ENCODE measurements at regions not wholly inside any gene's neighbourhood (a gene's known extent, or its start where the extent isn't known, plus 50 kb on each side); places are given as distances from the start of the nearest gene placed in this dataset.

DNA sequence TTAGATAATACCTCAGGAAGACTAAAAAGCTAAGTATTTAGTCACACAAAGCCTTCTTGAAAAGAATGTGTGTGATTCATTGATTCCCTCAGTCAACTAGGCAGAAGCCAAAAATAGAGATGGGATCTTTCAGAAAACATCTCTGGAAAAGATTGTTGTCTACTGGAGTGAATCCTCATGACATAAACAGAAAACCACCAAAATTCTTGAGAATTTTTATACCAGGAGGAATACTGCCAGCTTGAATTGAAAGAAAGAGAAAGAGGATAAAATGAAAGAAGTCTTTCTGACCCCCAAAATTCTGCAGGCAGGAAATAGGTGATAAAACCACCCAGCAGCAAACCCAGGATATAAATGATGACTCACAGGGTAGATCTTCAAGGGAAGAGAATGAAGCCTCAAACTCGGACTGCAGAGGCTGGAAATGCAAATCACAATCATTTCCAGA, 363.1 kb upstream of the PLSCR5 start:
- Histone ChIP-seq H3K36me3 (ENCODE audit: insufficient read depth) (no peaks in the 10 kb centered on the region), H3K79me2 (replicated peaks; ENCODE audit: insufficient read depth) (no peaks in the 10 kb centered on the region), H3K27me3 (ENCODE audit: insufficient read depth) (no peaks in the 10 kb centered on the region), H4K20me1 (replicated peaks; ENCODE audit: insufficient read depth) (no peaks in the 10 kb centered on the region), H3K4me3 (no peak overlapping the region), H3K4me2 (no peak overlapping the region), H2AFZ (peak overlapping the region; percentile 39; the same call in 1 of the 2 replicates), H3K4me1 (ENCODE audit: insufficient read depth) (0 out of 2 replicates have a peak, but pooled peaks cover 5% of the 10 kb centered on the region), H3K9me2 (ENCODE audit: insufficient read depth) (no peaks in the 10 kb centered on the region), H3K27ac (ENCODE audit: low read depth) (no peak overlapping the region), H3F3A (replicated peaks; ENCODE audit: low read depth) (no peaks in the 10 kb centered on the region)
- Mint-ChIP-seq H3K4me3 (no peak overlapping the region), H3K36me3 (ENCODE audit: low read depth) (no peaks in the 10 kb centered on the region), H3K9me3 (no peaks in the 10 kb centered on the region; the same call in 2 of the 3 replicates), H3K27ac (peak overlapping the region; percentile 63), H3K27me3 (ENCODE audit: insufficient read depth, low read depth, poor library complexity) (no peaks in the 10 kb centered on the region), H3K4me1 (peaks cover 16% of the 10 kb centered on the region; the same call in 2 of the 3 replicates)
- DNase-seq (ENCODE audit: low spot score) (peak; percentile 8), ATAC-seq (no peak)
- TF ChIP-seq ZNF114 (CRISPR knock-in tag; IDR thresholded peaks at IDR 0.05) (no peak), ZNF331 (CRISPR knock-in tag; IDR thresholded peaks at IDR 0.05; ENCODE audit: low read depth) (no peak), EZH2phosphoT487 (IDR thresholded peaks at IDR 0.05; ENCODE audit: unreplicated experiment) (no peak), CREB1 (CRISPR knock-in tag; IDR thresholded peaks at IDR 0.05; ENCODE audit: low read depth) (no peak), POLR2AphosphoS5 (IDR thresholded peaks at IDR 0.05; ENCODE audit: low read depth) (no peak)

DNA sequence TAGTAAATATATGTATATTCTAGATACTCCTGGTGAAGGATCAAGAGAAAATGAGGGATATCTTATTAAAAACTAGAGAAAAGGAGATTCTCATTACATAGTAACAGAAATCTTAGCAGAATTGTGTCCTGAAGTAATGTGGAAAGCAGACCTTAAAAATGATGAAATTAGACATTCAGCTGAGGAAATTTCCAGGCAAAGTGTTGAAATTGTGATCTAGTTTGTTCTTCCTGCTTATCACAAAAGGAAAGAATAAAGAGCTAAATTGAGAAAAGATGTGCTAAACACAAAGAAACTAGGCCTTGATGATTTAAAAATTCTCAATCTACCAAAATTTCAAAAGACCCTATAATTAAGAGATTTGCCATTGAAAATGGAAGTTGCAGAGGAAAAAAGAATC, 362.6 kb upstream of the PLSCR5 start:
- Mint-ChIP-seq H3K27me3 (ENCODE audit: insufficient read depth, low read depth, poor library complexity) (no peaks in the 10 kb centered on the region), H3K27ac (peak overlapping the region; percentile 63), H3K36me3 (ENCODE audit: low read depth) (no peaks in the 10 kb centered on the region), H3K4me3 (no peak overlapping the region), H3K9me3 (no peaks in the 10 kb centered on the region; the same call in 1 of the 3 replicates), H3K4me1 (peaks cover 16% of the 10 kb centered on the region; the same call in 2 of the 3 replicates)
- DNase-seq (ENCODE audit: low spot score) (no peak), ATAC-seq (no peak)
- Histone ChIP-seq H3K4me3 (no peak overlapping the region), H3K27me3 (ENCODE audit: insufficient read depth) (no peaks in the 10 kb centered on the region), H2AFZ (peak overlapping the region; percentile 39; the same call in 1 of the 2 replicates), H4K20me1 (replicated peaks; ENCODE audit: insufficient read depth) (no peaks in the 10 kb centered on the region), H3K36me3 (ENCODE audit: insufficient read depth) (no peaks in the 10 kb centered on the region), H3K79me2 (replicated peaks; ENCODE audit: insufficient read depth) (no peaks in the 10 kb centered on the region), H3K4me1 (ENCODE audit: insufficient read depth) (0 out of 2 replicates have a peak, but pooled peaks cover 5% of the 10 kb centered on the region), H3K4me2 (no peak overlapping the region), H3K9me2 (ENCODE audit: insufficient read depth) (no peaks in the 10 kb centered on the region), H3F3A (replicated peaks; ENCODE audit: low read depth) (no peaks in the 10 kb centered on the region), H3K27ac (ENCODE audit: low read depth) (no peak overlapping the region)
- TF ChIP-seq STAT1 (IDR thresholded peaks at IDR 0.05; ENCODE audit: unreplicated experiment): no peak

DNA sequence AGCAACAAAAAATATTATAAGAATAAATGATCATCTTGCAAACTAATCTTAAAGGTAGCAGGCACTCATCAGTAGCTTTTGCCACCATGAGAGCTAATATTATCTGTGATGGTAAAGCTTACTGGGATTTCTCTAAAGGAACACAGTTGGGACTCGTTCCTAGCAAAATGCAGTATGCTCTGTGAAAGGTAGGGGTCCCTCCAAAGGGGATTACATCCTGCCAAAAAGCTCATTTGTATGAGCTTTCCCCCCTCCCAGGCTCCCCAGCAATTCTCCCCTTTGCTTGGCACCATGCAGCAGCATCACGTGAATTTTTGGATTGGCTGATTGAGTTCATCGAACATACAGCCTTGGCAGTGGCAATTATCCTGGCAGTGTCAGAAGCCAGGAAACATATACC, 361.0 kb upstream of the PLSCR5 start:
- peak; percentile 44 for DNase-seq (ENCODE audit: low spot score)
- no peaks in the 10 kb centered on the region for H3K36me3 ChIP-seq (ENCODE audit: insufficient read depth)
- no peak overlapping the region for H3K4me2 ChIP-seq
- H3K4me1 ChIP-seq (ENCODE audit: insufficient read depth): 0 out of 2 replicates have a peak, but pooled peaks cover 5% of the 10 kb centered on the region
- no peaks in the 10 kb centered on the region for H3K9me2 ChIP-seq (ENCODE audit: insufficient read depth)
- no peaks in the 10 kb centered on the region for H4K20me1 ChIP-seq (replicated peaks; ENCODE audit: insufficient read depth)
- no peaks in the 10 kb centered on the region for H3K27me3 Mint-ChIP-seq (ENCODE audit: insufficient read depth, low read depth, poor library complexity)
- H3K4me3 Mint-ChIP-seq: no peak overlapping the region
- H3K27me3 ChIP-seq (ENCODE audit: insufficient read depth): no peaks in the 10 kb centered on the region
- peak; percentile 51 for ATAC-seq
- no peaks in the 10 kb centered on the region for H3F3A ChIP-seq (replicated peaks; ENCODE audit: low read depth)
- peaks cover 16% of the 10 kb centered on the region; the same call in 2 of the 3 replicates for H3K4me1 Mint-ChIP-seq
- H3K4me3 ChIP-seq: no peak overlapping the region
- no peaks in the 10 kb centered on the region for H3K79me2 ChIP-seq (replicated peaks; ENCODE audit: insufficient read depth)
- no peak overlapping the region; the same call in 1 of the 2 replicates for H3K27ac Mint-ChIP-seq
- no peaks in the 10 kb centered on the region for H3K36me3 Mint-ChIP-seq (ENCODE audit: low read depth)
- no peak overlapping the region for H2AFZ ChIP-seq
- H3K27ac ChIP-seq (ENCODE audit: low read depth): no peak overlapping the region
- TF ChIP-seq, protein P1, sequence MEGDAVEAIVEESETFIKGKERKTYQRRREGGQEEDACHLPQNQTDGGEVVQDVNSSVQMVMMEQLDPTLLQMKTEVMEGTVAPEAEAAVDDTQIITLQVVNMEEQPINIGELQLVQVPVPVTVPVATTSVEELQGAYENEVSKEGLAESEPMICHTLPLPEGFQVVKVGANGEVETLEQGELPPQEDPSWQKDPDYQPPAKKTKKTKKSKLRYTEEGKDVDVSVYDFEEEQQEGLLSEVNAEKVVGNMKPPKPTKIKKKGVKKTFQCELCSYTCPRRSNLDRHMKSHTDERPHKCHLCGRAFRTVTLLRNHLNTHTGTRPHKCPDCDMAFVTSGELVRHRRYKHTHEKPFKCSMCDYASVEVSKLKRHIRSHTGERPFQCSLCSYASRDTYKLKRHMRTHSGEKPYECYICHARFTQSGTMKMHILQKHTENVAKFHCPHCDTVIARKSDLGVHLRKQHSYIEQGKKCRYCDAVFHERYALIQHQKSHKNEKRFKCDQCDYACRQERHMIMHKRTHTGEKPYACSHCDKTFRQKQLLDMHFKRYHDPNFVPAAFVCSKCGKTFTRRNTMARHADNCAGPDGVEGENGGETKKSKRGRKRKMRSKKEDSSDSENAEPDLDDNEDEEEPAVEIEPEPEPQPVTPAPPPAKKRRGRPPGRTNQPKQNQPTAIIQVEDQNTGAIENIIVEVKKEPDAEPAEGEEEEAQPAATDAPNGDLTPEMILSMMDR (conservative IDR thresholded peaks at IDR 0.05; ENCODE audit: low read depth in 2 of 2): peak; percentile 28 to 39
- TF ChIP-seq CREB1 (CRISPR knock-in tag; IDR thresholded peaks at IDR 0.05; ENCODE audit: low read depth): no peak
- peaks cover 2% of the 10 kb centered on the region; the same call in 2 of the 3 replicates for H3K9me3 Mint-ChIP-seq
